Endodermal cell (in vitro differentiated cells): ENCODE measurements at regions not wholly inside any gene's neighbourhood (a gene's known extent, or its start where the extent isn't known, plus 50 kb on each side); places are given as distances from the start of the nearest gene placed in this dataset.
"Not testable (repeated sequence)": the region's sequence is repeated elsewhere in the genome, so short reads cannot be mapped to it uniquely, and the experiment has no call there.

ENCODE experiments used
- DNase-seq: peaks from one replicate; pipeline ENCODE4 v3.0.0-alpha.2; 2017
- H3K27ac ChIP-seq: 2 replicates; pipeline ENCODE4 v1.5.1; 2013; ENCODE audit warnings: mild to moderate bottlenecking, low read depth, low read length, moderate library complexity
- H3K27me3 ChIP-seq: 2 replicates; pipeline ENCODE4 v1.6.1; 2013; ENCODE audit warnings: mild to moderate bottlenecking, low read length, moderate library complexity; ENCODE audit not compliant: insufficient read depth, control insufficient read depth, poor library complexity, severe bottlenecking
- H3K36me3 ChIP-seq: 2 replicates; pipeline ENCODE4 v1.7.0; 2013; ENCODE audit warnings: mild to moderate bottlenecking, low read length, moderate library complexity; ENCODE audit not compliant: control insufficient read depth, insufficient read depth
- H3K4me1 ChIP-seq: one replicate; pipeline ENCODE4 v1.7.0; 2013; ENCODE audit warnings: low read length; ENCODE audit not compliant: control insufficient read depth, insufficient read depth
- H3K4me3 ChIP-seq: 2 replicates; pipeline ENCODE4 v1.5.1; 2013; ENCODE audit warnings: mild to moderate bottlenecking, low read length, moderate library complexity
- H3K9ac ChIP-seq: 2 replicates; pipeline ENCODE4 v1.6.1; 2013; ENCODE audit warnings: mild to moderate bottlenecking, low read length, moderate library complexity; ENCODE audit not compliant: poor library complexity, severe bottlenecking; ENCODE audit errors: extremely low read depth
- H3K9me3 ChIP-seq: 2 replicates; pipeline ENCODE4 v1.6.1; 2013; ENCODE audit warnings: mild to moderate bottlenecking, low read length, moderate library complexity; ENCODE audit not compliant: control insufficient read depth
- H3K27ac Mint-ChIP-seq: 2 replicates; pipeline ENCODE4 v1.8.0; 2020; ENCODE audit warnings: mixed read lengths
- H3K27me3 Mint-ChIP-seq: 2 replicates; pipeline ENCODE4 v1.8.0; 2021; ENCODE audit warnings: mild to moderate bottlenecking, mixed read lengths; ENCODE audit not compliant: insufficient read depth
- H3K36me3 Mint-ChIP-seq: 2 replicates; pipeline ENCODE4 v1.8.0; 2020; ENCODE audit warnings: low read depth, mixed read lengths
- H3K4me1 Mint-ChIP-seq: 2 replicates; pipeline ENCODE4 v1.8.0; 2020; ENCODE audit warnings: mixed read lengths
- H3K4me3 Mint-ChIP-seq: 2 replicates; pipeline ENCODE4 v1.8.0; 2020; ENCODE audit warnings: mild to moderate bottlenecking, moderate library complexity, mixed read lengths
- H3K9me3 Mint-ChIP-seq: 2 replicates; pipeline ENCODE4 v1.8.0; 2020; ENCODE audit warnings: mild to moderate bottlenecking, mixed read lengths
- CTCF ChIP-seq: fragments of 200-600 bp; sonication (generic); conservative IDR thresholded peaks from 2 replicates; pipeline ENCODE4 v1.5.0; 2021; ENCODE audit warnings: antibody characterized with exemption, mild to moderate bottlenecking
- WGBS, 2 experiments: methylation state at CpG; one replicate each; pipeline versions ENCODE4 v1.1.5 to v1.1.7; 2013; ENCODE audit warnings: missing lambda C conversion rate in 2 of 2, mixed read lengths in 1 of 2; ENCODE audit not compliant: insufficient coverage in 1 of 2, insufficient read length in 1 of 2; 5-methylcytosine and 5-hydroxymethylcytosine counted together

GRCh38 chr4:83947125-83947829 lies 411.4 kb downstream of the GPAT3 start:
- no peak for DNase-seq

GRCh38 chr4:83943691-83944090 lies 407.8 kb downstream of the GPAT3 start:
- not testable (repeated sequence) for H3K4me3 ChIP-seq, H3K4me1 ChIP-seq, H3K4me1 Mint-ChIP-seq, H3K9ac ChIP-seq, H3K27ac ChIP-seq, H3K27me3 ChIP-seq, H3K27ac Mint-ChIP-seq, H3K4me3 Mint-ChIP-seq, H3K36me3 ChIP-seq, H3K36me3 Mint-ChIP-seq, H3K27me3 Mint-ChIP-seq, DNase-seq, H3K9me3 ChIP-seq
- peaks cover 16% of the 10 kb centered on the region for H3K9me3 Mint-ChIP-seq
- WGBS, 2 experiments: 97 to 98% methylated on average over 9 to 24 of the region's 33 CpGs

More at GRCh38 chr4:83947125-83947829, 411.4 kb downstream of the GPAT3 start:
- Histone ChIP-seq H3K4me3 (no peak overlapping the region), H3K27me3 (no peaks in the 10 kb centered on the region), H3K36me3 (no peaks in the 10 kb centered on the region), H3K9me3 (no peaks in the 10 kb centered on the region), H3K4me1 (no peaks in the 10 kb centered on the region), H3K9ac (no peak overlapping the region), H3K27ac (no peak overlapping the region)
- Mint-ChIP-seq H3K27ac (no peak overlapping the region), H3K4me1 (no peaks in the 10 kb centered on the region), H3K4me3 (no peak overlapping the region), H3K36me3 (peaks cover 4% of the 10 kb centered on the region), H3K9me3 (peaks cover 10% of the 10 kb centered on the region), H3K27me3 (no peaks in the 10 kb centered on the region)
- 91 to 94% methylated on average over 7 to 8 of the region's 8 CpGs for WGBS, 2 experiments
- no peak for TF ChIP-seq CTCF

- H3K27me3 Mint-ChIP-seq: no peaks in the 10 kb centered on the region
- WGBS, 2 experiments: 90 to 100% methylated on average over 1 to 2 of the region's 2 CpGs
- Histone ChIP-seq H3K27ac (no peak overlapping the region), H3K4me3 (no peak overlapping the region), H3K27me3 (no peaks in the 10 kb centered on the region), H3K4me1 (no peaks in the 10 kb centered on the region), H3K36me3 (no peaks in the 10 kb centered on the region), H3K9me3 (peaks cover 5% of the 10 kb centered on the region), H3K9ac (no peak overlapping the region)
- no peaks in the 10 kb centered on the region for H3K36me3 Mint-ChIP-seq
- H3K27ac Mint-ChIP-seq: no peak overlapping the region
- H3K4me3 Mint-ChIP-seq: no peak overlapping the region
- no peak for TF ChIP-seq CTCF
- DNase-seq: no peak
- no peaks in the 10 kb centered on the region for H3K4me1 Mint-ChIP-seq
- H3K9me3 Mint-ChIP-seq: peaks cover 3% of the 10 kb centered on the region
Measured at GRCh38 chr4:83932750-83933391, 397.0 kb downstream of the GPAT3 start.
